Brain pericyte (primary cell): ENCODE measurements at regions not wholly inside any gene's neighbourhood (a gene's known extent, or its start where the extent isn't known, plus 50 kb on each side); places are given as distances from the start of the nearest gene placed in this dataset.
"Not testable (repeated sequence)": the region's sequence is repeated elsewhere in the genome, so short reads cannot be mapped to it uniquely, and the experiment has no call there.

Experiments
- DNase-seq: peaks from one replicate; pipeline ENCODE4 v3.0.0-alpha.2; 2012; ENCODE audit warnings: low read depth, low spot score

DNA sequence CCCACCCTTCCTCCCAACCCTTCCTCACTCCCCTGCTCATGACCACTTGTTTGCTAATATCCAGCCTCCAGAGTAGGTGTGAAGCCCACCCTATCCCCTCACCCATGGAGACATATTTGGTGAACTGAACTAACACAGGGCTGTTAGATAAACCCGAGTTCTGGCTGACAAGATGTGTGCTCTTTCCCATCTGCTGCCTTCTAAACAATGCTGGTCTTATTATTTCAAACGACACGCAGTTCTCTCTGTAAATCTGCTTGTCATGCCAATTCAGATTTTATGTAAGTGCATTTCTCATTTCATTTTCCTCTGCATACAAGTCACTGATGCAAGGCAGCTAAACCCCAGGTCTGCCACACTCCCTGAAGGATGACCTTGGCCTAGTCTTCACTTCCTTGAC is 343.0 kb upstream of the CDH5 start:
- no peak for DNase-seq

DNA sequence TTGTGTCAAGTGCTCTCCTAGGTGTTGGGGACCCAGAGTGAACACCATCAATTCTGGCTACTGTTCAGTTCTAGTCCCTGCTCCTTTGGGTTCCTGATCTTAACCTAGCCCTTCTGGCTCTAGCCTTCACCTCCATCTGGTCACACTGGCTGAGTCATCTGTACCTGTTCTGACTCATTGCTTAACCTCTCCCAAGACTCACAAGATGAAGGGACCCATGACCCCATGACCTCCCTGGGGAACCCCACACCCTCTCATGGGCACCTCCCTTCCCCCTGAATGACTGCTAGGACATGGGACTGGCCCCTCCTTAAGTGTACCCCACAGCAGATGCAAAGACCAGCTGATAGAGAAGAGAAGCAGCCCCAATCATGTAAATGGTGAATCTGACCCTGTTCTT is 345.8 kb upstream of the CDH5 start:
- DNase-seq, result no peak

DNA sequence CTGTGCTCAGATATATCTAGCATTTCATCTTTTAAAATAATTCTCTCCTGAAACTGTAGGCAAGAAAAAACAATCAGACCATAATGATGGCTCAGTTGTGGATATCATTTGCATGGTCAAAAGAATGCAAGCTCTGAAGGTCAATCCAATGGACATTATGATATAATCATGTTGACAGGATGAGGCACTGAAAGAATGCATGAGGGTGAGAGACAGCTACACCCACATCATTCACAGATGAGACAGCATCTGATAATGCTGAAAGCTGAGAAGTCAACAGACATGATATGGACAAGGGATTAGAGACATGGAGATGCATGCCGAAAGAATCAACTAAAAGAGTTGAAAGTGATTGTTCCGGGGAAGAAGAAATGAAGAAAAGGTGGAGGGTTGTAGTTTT is 346.4 kb upstream of the CDH5 start:
- no peak for DNase-seq

DNA sequence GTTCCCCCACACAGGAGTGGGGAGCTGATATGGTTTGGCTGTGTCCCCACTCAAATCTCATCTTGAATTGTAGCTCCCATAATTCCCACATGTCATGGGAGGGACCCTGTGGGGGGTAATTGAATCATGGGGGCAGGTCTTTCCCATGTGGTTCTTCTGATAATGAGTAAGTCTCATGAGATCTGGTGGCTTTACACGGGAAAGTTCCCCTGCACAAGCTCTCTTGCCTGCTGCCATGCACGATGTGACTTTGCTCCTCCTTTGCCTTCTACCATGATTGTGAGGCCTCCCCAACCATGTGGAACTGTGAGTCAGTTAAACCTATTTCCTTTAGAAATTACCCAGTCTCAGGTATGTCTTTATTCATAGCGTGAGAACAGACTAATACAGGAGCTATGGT is 347.0 kb upstream of the CDH5 start:
- not testable (repeated sequence) for DNase-seq

DNA sequence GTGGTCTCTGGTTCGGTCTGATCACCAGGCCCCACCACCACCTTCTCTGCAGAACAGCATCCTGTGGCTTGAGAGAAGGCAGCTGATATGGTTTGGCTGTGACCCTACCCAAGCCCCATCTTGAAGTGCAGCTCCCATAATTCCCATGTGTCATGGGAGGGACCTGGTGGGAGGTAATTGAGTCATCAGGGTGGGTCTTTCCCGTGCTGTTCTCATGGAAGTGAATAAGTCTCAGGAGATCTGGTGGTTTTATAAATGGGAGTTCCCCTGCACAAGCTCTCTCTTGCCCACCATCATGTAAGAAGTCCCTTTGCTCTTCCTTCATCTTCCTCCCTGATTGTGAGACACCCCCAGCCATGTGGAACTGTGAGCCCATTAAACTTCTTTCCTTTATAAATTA is 352.3 kb upstream of the CDH5 start:
- no peak for DNase-seq

DNA sequence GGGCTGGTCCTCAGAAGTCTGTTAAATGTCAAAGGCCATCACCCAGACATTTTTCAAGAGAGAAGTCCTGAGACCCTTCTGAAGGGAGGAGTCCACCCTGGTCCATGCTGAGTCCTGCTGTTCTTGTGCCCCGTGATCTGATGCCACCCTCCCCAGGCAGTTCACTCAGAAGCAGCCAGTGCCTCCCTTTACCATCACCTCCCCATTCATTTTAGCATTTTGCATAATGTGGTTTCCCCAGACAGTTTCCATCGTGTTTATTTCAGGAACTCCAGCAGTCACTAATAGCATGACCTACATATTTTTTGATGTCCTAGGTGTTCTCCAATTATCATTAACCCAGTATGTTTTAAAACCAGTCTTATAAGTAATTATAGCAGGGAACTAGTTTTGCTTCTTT is 353.0 kb upstream of the CDH5 start:
- DNase-seq, result no peak

DNA sequence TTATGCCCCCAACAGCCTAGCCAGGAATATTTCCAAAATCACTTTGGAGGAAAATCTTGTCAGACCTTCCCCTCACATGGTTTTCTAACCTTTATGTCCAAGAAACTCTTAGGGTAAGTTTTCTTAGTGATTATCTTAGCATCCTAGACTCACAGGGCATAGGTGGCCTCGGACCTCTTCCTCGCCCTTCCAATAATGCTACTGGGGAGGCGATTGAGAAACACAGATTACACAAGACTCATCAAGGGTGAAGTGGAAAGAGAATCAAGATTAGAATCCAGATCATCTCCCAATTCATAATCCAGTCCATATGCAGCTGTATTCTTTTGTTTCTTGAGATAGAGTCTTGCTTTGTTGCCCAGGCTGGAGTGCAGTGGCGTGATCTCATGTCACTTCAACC is 358.4 kb upstream of the CDH5 start:
- DNase-seq, result no peak

DNA sequence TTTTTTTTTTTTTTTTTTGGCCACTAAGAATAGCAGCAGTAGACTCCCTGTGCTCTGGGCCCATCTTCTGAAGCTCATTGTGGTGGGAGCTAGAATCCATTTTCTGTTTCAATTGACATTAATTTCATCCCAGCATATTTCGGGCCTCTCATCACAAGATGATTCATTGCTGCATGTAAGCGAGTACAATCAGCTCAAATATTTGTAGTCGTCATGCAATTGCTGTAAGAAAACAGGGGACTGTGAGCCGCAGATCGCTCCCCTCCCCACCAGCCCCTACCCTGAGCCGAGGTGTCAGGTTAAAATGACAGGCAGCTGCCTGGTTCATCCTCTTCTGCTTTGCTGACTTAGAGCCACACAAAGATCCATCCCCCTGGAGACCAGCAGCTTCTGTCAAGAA is 358.8 kb upstream of the CDH5 start:
- DNase-seq, result no peak

DNA sequence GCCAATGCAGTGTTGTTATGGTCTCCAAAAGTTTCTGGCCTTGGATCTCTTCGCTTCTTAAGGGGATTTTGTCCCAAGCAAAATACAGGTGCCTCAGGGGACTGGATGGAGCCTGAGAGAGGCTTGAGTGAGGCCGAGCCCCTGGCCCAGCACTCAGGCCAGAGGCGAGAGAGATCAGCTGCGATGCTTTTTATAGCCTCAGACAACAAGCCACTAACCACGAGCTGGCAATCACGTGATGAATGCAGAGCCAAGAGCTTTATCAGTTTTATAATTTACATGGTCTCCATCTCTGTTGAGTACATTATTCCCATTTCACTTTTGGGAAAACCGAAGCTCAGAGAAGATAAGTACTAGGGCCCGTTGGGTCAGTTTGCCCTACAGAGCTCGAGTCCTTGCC is 360.0 kb upstream of the CDH5 start:
- no peak for DNase-seq

DNA sequence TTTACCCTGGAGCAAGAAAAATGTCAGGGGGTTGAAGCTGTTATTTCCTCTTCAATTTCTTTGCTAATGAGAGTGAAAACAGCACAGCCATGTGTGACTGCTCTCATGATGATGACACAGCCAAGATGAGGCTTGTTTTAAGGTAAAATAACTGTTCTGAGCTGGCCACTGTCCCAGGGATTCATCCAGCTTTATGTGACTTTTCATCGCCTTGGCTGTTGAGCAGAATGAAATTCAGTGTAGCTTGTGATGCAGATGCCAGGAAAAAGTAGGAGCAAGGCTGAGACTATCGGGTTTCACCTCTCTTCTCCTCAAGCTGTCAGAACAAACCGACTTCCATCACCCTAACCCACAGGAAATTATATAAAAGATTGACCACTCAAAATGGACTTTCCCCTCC is 361.8 kb upstream of the CDH5 start:
- DNase-seq, result no peak

DNA sequence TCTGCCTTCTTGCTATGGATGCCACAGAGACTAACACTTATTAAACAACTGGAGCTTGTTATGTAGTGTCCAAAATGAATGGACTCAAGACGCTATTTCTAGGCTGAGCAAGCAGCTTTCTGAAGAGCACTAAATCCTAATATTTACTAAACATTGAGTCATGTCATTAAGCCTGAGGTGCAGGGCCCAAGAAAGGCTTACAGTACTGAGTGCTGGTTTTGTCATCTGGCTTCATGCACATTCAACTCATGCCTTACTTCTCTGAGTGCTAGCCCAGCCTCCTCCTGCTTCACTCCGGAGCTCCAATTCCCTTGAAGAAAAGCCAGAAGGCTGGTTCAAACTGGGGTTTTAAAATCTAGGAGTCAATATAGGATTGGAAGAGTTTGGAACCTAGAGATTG is 363.3 kb upstream of the CDH5 start:
- no peak for DNase-seq

DNA sequence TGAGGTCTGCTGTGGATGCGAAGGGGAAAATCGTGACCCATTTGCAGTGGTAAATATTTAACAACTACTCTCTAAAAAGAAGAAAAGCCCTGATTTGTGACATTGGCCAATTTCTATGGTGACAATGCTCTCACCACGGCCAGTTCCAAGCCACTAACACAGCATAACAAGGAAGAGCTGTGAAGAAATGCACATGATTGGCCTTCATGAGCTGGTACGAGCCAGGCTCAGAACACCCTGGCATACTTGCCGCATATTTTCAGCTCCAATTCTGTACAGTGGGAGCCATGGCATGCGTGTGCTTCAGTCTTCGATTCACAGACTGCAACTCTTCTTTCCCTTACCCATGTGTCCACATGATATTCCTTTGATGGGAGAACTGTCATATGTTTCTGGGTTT is 363.9 kb upstream of the CDH5 start:
- DNase-seq, result no peak

DNA sequence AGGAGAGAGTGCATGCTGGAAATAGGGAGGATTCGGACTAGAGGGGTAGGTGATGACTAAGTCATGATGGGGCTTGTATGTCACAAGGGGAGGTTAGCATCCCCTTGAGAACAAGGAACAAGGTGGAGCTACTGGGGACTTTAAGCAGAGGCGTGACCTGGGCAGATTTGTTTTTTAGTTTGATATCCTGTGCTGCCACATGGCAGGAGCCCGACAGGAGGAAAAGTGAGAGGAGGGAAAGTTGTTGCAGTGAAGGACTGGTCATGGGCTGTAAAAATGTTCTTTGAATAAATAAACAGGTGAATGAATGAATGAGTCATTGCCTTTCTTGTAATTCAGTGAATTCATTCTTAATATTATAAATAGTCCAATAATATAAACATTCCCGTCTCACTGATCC is 365.1 kb upstream of the CDH5 start:
- DNase-seq, result no peak

DNA sequence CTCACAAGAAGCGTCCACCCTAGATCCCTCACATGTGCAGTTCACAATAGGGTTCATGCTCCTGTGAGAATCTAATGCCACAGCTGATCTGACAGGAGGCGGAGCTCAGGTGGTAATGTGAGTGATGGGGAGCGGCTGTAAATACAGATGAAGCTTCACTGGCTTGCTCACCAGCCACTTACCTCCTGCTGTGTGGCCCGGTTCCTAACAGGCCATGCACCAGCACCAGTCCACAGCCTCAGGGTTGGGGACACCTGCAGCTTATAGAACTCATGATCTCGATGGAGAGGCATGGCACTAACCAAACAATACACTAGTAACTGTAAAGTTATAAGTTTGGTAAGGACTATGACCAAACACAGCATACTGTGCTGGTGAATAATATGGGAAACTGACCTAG is 368.0 kb upstream of the CDH5 start:
- no peak for DNase-seq

DNA sequence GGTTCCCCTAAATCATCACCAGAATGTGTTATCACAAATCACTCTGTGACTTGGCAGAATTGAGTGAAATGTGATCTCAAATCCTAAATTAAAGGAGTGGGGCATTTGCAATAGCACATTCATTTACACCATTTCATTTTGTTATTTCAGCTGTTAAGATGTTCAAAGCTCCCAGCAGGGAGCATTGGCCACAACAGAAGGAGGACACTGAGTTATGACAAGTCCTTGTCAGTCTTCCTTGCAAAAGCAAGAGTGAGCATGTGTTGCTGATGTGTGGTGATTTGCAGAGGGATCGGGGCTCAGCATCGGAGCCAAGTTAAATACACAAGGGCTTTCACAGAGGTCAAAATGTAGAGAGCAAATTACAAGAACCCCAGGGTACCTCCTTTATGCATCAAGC is 372.2 kb upstream of the CDH5 start:
- DNase-seq, result no peak

DNA sequence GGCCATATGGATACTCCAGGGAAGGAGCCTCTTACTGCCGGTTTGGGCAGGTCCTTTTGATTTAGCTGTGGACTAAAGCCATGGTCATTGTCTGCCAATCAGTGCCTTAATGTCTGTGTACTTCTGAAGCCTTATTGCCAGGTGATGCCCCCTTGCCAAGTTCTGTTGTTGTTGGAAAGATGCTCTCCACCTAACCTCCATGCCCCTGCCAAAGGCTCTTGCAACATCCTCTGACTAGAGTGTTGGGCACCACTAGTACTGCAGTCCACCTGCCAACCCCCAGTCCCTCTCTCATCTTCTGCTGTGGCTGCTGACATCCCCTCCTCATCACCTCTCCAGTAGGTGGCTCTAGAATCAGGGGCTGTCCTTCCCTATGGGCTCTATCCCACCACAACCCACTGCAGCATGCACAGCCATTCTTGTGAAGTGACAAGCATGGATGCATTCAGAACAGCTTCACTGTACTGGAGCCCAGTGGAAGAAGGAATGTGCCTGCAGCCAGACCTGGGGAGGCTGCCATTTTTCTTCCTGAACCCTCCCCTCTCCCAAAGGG is 375.3 kb upstream of the CDH5 start:
- no peak for DNase-seq

DNA sequence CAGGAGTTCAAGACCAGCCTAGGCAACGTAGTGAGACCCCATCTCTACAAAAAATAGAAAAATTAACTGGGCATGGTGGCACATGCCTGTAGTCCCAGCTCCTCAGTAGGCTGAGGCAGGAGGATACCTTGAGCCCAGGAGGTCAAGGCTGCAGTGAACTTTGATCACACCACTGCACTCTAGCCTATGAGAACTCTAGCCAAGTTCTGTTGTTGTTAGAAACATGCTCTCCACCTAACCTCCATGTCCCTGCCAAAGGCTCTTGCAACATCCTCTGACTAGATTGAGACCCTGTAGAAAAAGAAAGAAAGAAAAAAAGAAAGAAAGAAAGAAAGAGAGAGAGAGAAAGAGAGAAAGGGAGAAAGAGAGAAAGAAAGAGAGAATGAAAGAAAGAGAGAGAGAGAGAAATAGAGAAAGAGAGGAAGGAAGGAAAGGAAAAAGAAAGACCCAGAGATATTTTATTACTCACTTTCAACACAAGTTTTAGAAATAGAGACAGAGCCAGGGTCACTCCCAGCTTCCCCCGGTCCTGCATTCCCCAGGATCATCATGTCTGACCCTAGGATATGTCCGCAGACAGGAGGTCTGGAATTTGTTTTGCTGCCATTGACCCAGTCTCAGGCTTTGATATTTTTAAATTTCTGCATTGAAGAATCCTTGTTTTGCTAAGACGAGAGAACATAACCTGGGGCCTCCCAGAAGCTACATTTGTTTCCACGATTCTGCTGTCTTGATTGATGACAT is 376.5 kb upstream of the CDH5 start:
- DNase-seq, result no peak

DNA sequence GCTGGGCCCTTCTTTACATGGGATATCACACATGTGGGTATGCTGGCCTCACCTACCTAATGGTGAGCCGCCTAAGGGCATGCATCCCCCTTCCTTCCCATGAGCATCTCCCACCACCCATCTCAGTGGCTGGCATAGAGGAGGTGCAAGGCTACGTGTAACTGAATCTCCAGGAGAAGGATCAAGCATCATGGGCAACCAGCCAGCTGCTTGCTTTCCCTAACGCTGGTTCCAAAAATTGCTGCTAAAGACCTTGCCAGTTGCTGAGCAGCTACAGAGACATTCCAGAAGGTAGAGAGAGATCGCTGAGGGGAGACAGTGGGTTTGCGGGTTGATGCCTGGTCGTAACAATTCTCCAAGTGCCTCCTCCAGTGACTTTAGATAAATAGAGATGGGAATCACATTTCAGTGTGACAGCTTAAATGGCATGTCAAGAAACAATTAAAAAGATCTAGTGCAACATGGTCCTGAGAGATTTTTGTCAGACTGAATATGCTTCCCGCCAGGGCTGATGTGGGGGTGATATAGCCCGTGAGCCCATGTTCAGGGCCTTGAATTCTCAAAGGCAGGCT is 378.4 kb upstream of the CDH5 start:
- DNase-seq, result no peak

DNA sequence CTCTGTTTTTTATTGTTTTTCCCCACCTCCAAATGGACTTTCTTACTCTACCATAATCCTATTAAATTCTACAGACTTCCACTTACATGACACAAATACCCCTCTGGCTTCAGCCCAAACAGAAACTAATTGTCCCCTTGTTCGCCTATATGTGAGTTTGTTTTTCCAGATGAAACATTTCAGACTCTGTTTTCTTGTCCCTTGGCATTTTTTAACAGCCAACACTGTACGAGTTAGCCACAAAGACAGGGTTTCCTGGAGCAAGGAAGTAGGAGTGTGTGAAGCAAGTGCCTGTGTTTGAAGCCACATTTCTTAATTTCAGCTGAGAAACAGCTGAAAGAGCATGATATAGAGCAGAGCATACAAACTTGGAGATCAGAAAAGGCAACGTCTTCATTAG is 382.2 kb upstream of the CDH5 start:
- DNase-seq, result no peak

DNA sequence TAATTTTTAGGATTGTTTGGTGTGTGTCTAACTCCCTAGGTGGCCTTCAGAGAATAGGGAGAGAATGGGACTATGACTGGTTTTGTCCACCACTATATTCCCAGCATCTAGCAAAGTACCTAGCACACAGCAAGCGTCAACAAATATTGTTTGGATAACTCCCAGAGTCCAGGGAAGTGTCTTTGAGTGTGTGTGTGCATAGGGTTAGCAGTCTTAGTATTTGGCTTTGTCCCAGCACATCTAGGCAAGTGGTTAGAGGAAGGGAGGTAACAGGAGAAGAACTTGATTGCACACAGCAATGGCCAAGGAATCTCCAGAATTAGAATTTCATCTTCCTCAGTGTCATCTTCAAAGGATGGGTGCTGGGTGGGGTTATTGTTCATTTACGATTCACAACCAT is 385.4 kb upstream of the CDH5 start:
- no peak for DNase-seq

DNA sequence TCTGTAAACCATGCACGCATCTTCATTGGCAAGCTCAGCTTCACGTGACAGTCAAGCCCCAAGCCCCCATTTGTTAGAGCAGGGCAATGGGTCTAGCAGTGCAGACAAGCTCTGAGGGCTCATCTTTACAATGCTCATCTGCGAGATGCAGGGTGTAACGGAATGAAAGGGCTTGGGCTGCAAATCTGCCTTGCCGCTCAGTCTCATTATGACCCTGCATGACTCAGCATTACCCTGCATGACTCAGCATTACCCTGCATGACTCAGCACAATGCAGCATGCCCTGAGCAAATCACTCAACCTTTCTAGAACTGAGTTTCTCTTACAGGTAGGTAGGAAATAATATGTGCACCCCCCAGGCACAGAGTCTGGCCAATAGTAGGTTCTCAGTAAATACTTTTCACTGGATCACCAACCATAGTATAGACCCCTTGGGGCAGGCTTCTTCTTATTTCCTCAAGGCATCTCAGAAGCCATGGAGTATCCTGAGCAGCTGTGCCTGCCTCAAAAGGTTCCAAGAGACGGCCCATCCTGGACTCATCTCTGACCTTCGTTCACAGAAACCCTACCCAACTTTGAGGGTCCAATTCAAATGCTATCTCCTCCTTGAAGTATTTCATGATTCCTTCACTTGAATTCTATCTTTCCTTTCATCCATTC is 391.3 kb upstream of the CDH5 start:
- no peak for DNase-seq

DNA sequence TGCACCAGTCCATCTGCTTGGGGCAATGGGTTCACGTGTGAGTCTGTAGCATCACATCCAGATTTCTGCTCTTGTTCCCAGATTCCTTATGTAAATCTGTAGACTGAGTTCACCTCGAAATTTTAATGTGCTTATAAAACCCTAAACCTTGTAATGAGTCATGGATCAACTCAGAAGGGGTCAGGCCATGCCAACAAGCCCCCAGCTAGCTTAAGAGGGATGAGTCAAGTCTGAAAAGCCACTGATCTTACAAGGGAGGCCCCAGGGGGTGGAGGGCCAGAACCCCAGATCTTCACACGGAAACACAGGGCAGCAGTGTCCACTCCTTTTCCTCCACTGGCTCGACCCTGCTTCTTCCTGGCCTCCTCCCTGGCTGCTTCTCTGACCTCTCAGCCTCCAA is 399.1 kb upstream of the CDH5 start:
- DNase-seq, result no peak

DNA sequence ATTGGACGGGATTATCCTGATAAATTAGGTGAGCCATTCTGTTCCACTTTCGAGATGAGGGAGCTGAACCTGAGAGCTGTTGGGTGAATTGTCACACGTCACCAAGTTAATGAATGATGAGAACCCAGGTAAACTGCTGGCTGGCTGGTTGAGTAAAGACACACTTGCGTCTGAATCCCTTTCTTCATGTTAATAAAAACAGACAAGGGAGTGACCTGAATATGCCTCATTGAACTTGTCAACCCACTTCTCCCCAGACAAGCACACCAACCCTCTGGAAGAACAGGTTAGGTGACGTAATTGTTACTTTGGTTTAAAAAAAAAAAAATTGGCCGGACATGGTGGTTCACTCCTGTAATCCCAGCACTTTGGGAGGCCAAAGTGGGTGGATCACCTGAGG is 400.9 kb upstream of the CDH5 start:
- DNase-seq, result no peak
